H1 (cell line): ENCODE measurements at regions not wholly inside any gene's neighbourhood (a gene's known extent, or its start where the extent isn't known, plus 50 kb on each side); places are given as distances from the start of the nearest gene placed in this dataset.

ENCODE experiments used
- CTCF ChIA-PET: fragments of 300-600 bp; sonication (Branson Sonifier 250); formaldehyde crosslinking; loops from one replicate; lab custom pipeline; 2021; ENCODE audit not compliant: partially characterized antibody; lab: Charles Lee
- POLR2A ChIA-PET: fragments of 300-600 bp; sonication (Branson Sonifier 250); formaldehyde crosslinking; loops from one replicate; lab custom pipeline; 2021; ENCODE audit warnings: inconsistent platforms; ENCODE audit not compliant: partially characterized antibody; lab: Charles Lee
- DNase-seq, 2 experiments: peaks; one replicate each; pipeline versions ENCODE4 v3.0.0 to v3.0.0-alpha.2; 2010 to 2022; ENCODE audit warnings: low spot score in 2 of 2, low read depth in 1 of 2, mixed read lengths in 1 of 2
- FAIRE-seq: peaks from 2 replicates; lab custom pipeline; 2011; peaks lifted over from hg19 to GRCh38; lab: Jason Lieb, UNC
- H2AFZ ChIP-seq: 2 replicates; pipeline ENCODE4 v1.8.1; 2012; ENCODE audit warnings: low read length, inconsistent platforms
- H2AK5ac ChIP-seq: 2 replicates; pipeline ENCODE4 v1.6.1; 2013; ENCODE audit warnings: low read depth, low read length
- H2BK120ac ChIP-seq: replicated peaks from 2 replicates; pipeline ENCODE3; 2013; ENCODE audit warnings: low read depth, low read length, inconsistent platforms
- H2BK12ac ChIP-seq: 2 replicates; pipeline ENCODE4 v1.6.1; 2013; ENCODE audit warnings: low read depth, low read length
- H2BK15ac ChIP-seq: 2 replicates; pipeline ENCODE4 v1.6.1; 2013; ENCODE audit warnings: low read length
- H2BK20ac ChIP-seq: 2 replicates; pipeline ENCODE4 v1.6.1; 2013; ENCODE audit warnings: low read length
- H2BK5ac ChIP-seq: 2 replicates; pipeline ENCODE4 v1.6.1; 2013; ENCODE audit warnings: low read depth, low read length
- H3K14ac ChIP-seq: 2 replicates; pipeline ENCODE4 v1.6.1; 2013; ENCODE audit warnings: inconsistent platforms; ENCODE audit not compliant: insufficient read length
- H3K18ac ChIP-seq: 2 replicates; pipeline ENCODE4 v1.6.1; 2013; ENCODE audit warnings: low read length; ENCODE audit errors: extremely low read depth
- H3K23ac ChIP-seq: 2 replicates; pipeline ENCODE4 v1.6.1; 2013; ENCODE audit warnings: inconsistent platforms; ENCODE audit not compliant: insufficient read length
- H3K23me2 ChIP-seq: 2 replicates; pipeline ENCODE4 v1.6.1; 2013; ENCODE audit warnings: low read depth, low read length
- H3K27ac ChIP-seq: 2 replicates; pipeline ENCODE4 v1.6.1; 2011; ENCODE audit warnings: low read depth, low read length, inconsistent platforms
- H3K27me3 ChIP-seq, 4 experiments: replicated peaks in 1 of 4; 1 replicate in 1 of 4; 2 replicates in 3 of 4; pipeline versions ENCODE4 v1.6.1 to v1.8.1; 2011 to 2013; ENCODE audit warnings: low read length in 3 of 4, mild to moderate bottlenecking in 3 of 4, inconsistent platforms in 2 of 4, mixed read lengths in 2 of 4, moderate library complexity in 1 of 4; ENCODE audit not compliant: control insufficient read depth in 3 of 4, insufficient read depth in 3 of 4; ENCODE audit errors: extremely low read depth in 1 of 4
- H3K36me3 ChIP-seq, 4 experiments: 2 replicates each; pipeline versions ENCODE4 v1.6.1 to v1.8.1; 2011 to 2013; ENCODE audit warnings: mild to moderate bottlenecking in 4 of 4, low read length in 3 of 4, moderate library complexity in 2 of 4, control low read depth in 1 of 4, inconsistent platforms in 1 of 4; ENCODE audit not compliant: insufficient read depth in 4 of 4, control insufficient read depth in 2 of 4
- H3K4ac ChIP-seq: replicated peaks from 2 replicates; pipeline ENCODE3; 2013; ENCODE audit warnings: low read length, low read depth, mixed read lengths, inconsistent platforms; ENCODE audit not compliant: insufficient read length
- H3K4me1 ChIP-seq, 4 experiments: replicated peaks in 1 of 4; 1 replicate in 1 of 4; 2 replicates in 3 of 4; pipeline versions ENCODE4 v1.6.1 to v1.8.1; 2011 to 2013; ENCODE audit warnings: low read length in 3 of 4, inconsistent platforms in 2 of 4, mixed read lengths in 1 of 4; ENCODE audit not compliant: insufficient read depth in 4 of 4, control insufficient read depth in 3 of 4
- H3K4me2 ChIP-seq, 2 experiments: 2 replicates each; pipeline versions ENCODE4 v1.6.1 to v1.8.1; 2011 to 2013; ENCODE audit warnings: low read depth in 2 of 2, low read length in 2 of 2, control low read depth in 1 of 2, inconsistent platforms in 1 of 2, mild to moderate bottlenecking in 1 of 2; ENCODE audit not compliant: insufficient read depth in 1 of 2
- H3K4me3 ChIP-seq, 4 experiments: fragments of 200-600, 300-600 bp in 1 of 4; sonication (generic), shearing (Covaris generic), sonication (Bioruptor Twin) in 1 of 4; 2 replicates each; pipeline versions ENCODE4 v1.5.1 to v1.8.1; 2011 to 2016; ENCODE audit warnings: low read length in 4 of 4, low read depth in 3 of 4, control low read depth in 2 of 4, inconsistent platforms in 2 of 4, mild to moderate bottlenecking in 2 of 4, mixed read lengths in 1 of 4, moderate library complexity in 1 of 4; ENCODE audit not compliant: insufficient read depth in 2 of 4; ENCODE audit errors: extremely low read depth in 1 of 4
- H3K56ac ChIP-seq: replicated peaks from 2 replicates; pipeline ENCODE3; 2013; ENCODE audit warnings: low read depth, mild to moderate bottlenecking, mixed read lengths, low read length, inconsistent platforms; ENCODE audit not compliant: insufficient read length
- H3K79me1 ChIP-seq: 2 replicates; pipeline ENCODE4 v1.6.1; 2013; ENCODE audit warnings: low read depth, low read length, control low read depth
- H3K79me2 ChIP-seq, 2 experiments: 2 replicates each; pipeline versions ENCODE4 v1.6.1 to v1.8.1; 2012 to 2013; ENCODE audit warnings: low read length in 2 of 2, mild to moderate bottlenecking in 2 of 2, inconsistent platforms in 1 of 2; ENCODE audit not compliant: insufficient read depth in 2 of 2, control insufficient read depth in 1 of 2
- H3K9ac ChIP-seq, 4 experiments: replicated peaks in 1 of 4; 1 replicate in 1 of 4; 2 replicates in 3 of 4; pipeline versions ENCODE4 v1.6.1 to v1.8.1; 2011 to 2013; ENCODE audit warnings: low read depth in 3 of 4, low read length in 3 of 4, control low read depth in 2 of 4, mild to moderate bottlenecking in 2 of 4, moderate library complexity in 2 of 4, inconsistent platforms in 1 of 4; ENCODE audit errors: extremely low read depth in 1 of 4
- H3K9me3 ChIP-seq, 2 experiments: 2 replicates each; pipeline versions ENCODE4 v1.6.1 to v1.8.1; 2012 to 2013; ENCODE audit warnings: mild to moderate bottlenecking in 2 of 2, moderate library complexity in 2 of 2, control low read depth in 1 of 2, inconsistent platforms in 1 of 2, low read depth in 1 of 2, low read length in 1 of 2, mixed read lengths in 1 of 2; ENCODE audit not compliant: insufficient read depth in 2 of 2
- H4K20me1 ChIP-seq, 2 experiments: replicated peaks in 1 of 2; 2 replicates each; pipeline versions ENCODE3 to v1.8.1; 2011 to 2013; ENCODE audit warnings: inconsistent platforms in 2 of 2, low read length in 2 of 2, mild to moderate bottlenecking in 1 of 2; ENCODE audit not compliant: insufficient read depth in 2 of 2, control insufficient read depth in 1 of 2
- H4K5ac ChIP-seq: 2 replicates; pipeline ENCODE4 v1.6.1; 2013; ENCODE audit warnings: low read length, low read depth, mixed read lengths, inconsistent platforms; ENCODE audit not compliant: insufficient read length
- H4K8ac ChIP-seq: 2 replicates; pipeline ENCODE4 v1.8.0; 2013; ENCODE audit warnings: mild to moderate bottlenecking, moderate library complexity, low read length, inconsistent platforms; ENCODE audit not compliant: insufficient read depth; ENCODE audit errors: extremely low read depth
- H4K91ac ChIP-seq: replicated peaks from 2 replicates; pipeline ENCODE3; 2013; ENCODE audit warnings: low read length, mixed read lengths, inconsistent platforms; ENCODE audit not compliant: insufficient read length
- WGBS, 2 experiments: shearing (Covaris generic) in 1 of 2; methylation state at CpG; one replicate each; pipeline versions ENCODE4 v1.1.6 to v1.1.7; 2013 to 2015; ENCODE audit warnings: low lambda C conversion rate in 2 of 2, mixed read lengths in 2 of 2, inconsistent platforms in 1 of 2, low coverage in 1 of 2, missing lambda C conversion rate in 1 of 2; ENCODE audit not compliant: insufficient replicate concordance in 2 of 2, insufficient coverage in 1 of 2, insufficient read length in 1 of 2; ENCODE audit errors: extremely low coverage in 1 of 2, missing lambda C conversion rate in 1 of 2; 5-methylcytosine and 5-hydroxymethylcytosine counted together
- TF ChIP-seq, protein P1 (sequence below): IDR thresholded peaks from 2 replicates; pipeline ENCODE4 v1.6.1; 2011; ENCODE audit warnings: low read depth, mild to moderate bottlenecking, low read length; ENCODE audit not compliant: insufficient read depth

DNA sequence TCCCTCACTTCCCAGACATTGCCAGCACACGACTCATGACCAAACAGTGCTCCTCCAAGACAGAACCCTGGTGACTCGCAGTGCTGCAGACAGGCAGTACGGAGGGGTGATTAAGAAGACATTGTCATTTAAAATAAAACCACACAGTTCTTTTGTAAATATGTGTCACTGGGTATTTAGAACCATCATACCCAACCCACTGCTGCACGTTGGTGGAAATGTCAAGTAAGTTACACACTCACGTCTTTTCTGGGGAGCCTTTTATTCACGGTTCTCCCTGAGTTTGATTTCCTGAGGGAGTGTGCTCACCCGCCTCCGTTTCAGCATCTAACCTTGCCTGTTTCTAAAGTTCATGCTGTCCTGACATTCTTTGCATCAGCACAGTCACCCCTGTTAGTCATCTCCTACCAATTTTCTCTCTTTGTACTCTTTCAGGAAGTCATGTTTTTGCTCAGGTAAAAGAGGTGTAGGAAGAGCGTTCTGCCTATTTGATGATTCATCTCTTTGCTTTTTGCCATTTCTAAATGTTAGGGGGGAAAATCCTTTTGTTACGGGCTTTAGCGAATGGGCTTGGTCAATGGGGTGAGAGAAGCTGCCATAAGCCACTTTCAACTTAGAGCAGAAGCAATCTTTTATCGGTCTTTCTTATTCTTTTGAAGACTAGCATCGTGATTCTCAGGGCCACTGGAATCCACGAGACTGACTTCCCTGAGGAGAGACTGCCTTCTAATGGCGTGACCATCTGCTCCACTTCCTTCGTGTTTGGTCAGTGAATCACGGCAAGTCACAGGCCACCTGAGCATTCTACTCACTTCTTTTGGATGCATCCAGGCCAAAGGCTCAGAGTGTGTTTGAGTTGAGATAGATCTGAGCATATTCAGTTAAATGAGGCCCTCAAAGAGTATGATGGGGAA lies 512.8 kb upstream of the JARID2 start:
- Histone ChIP-seq H3K9ac (no peak overlapping the region), H3K18ac (no peak overlapping the region), H4K20me1 (no peaks in the 10 kb centered on the region), H2BK20ac (peak overlapping the region; percentile 29; the same call in 1 of the 2 replicates), H3K79me1 (no peaks in the 10 kb centered on the region), H3K23me2 (no peaks in the 10 kb centered on the region; the same call in 1 of the 2 replicates), H2AK5ac (peak overlapping the region; percentile 89), H3K56ac (no peak overlapping the region), H3K14ac (no peak overlapping the region), H3K4ac (no peak overlapping the region), H2AFZ (no peak overlapping the region), H3K79me2 (no peaks in the 10 kb centered on the region), H3K9me3 (no peaks in the 10 kb centered on the region), H3K36me3 (no peaks in the 10 kb centered on the region), H4K91ac (no peak overlapping the region), H3K27me3 (peaks cover 0 to 3% (median 0%) of the 10 kb centered on the region in 4 experiments; a peak in 3 of 7 replicates), H4K5ac (no peak overlapping the region), H2BK12ac (peak overlapping the region; percentile 68), H2BK120ac (no peak overlapping the region), H2BK15ac (peak overlapping the region; percentile 34; the same call in 1 of the 2 replicates), H3K4me2 (no peak overlapping the region), H3K23ac (no peak overlapping the region), H3K4me3 (no peak overlapping the region), H2BK5ac (no peak overlapping the region), H4K8ac (no peak overlapping the region), H3K4me1 (peaks cover 5 to 17% (median 12%) of the 10 kb centered on the region in 4 experiments; a peak in 6 of 7 replicates), H3K27ac (no peak overlapping the region)
- DNase-seq (peak in 1 of 2 experiments; percentile 59), FAIRE-seq (no peak)
- POLR2A ChIA-PET = no interaction called here
- CTCF ChIA-PET = interaction anchor here (0.6 kb wide), 1 partner anchor 281 kb away, joined by 3 read pairs; no protein-coding TSS in a partner anchor
- 82% methylated on average over 17 of the region's 17 CpGs; no CpG with 5 or more reads in 1 of the 2 experiments for WGBS, 2 experiments
- TF ChIP-seq, protein P1, sequence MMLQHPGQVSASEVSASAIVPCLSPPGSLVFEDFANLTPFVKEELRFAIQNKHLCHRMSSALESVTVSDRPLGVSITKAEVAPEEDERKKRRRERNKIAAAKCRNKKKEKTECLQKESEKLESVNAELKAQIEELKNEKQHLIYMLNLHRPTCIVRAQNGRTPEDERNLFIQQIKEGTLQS = no peak
